ENCODE measurements at regions not wholly inside any gene's neighbourhood (a gene's known extent, or its start where the extent isn't known, plus 50 kb on each side); places are given as distances from the start of the nearest gene placed in this dataset.

GRCh38 chr5:68436686-68437520 lies 221.3 kb downstream of the PIK3R1 start:
- Histone ChIP-seq H3K23ac (ENCODE audit: low read length) (no peak overlapping the region), H4K5ac (ENCODE audit: low read length) (no peak overlapping the region), H3K79me1 (ENCODE audit: low read length) (no peaks in the 10 kb centered on the region), H4K8ac (ENCODE audit: low read depth, low read length) (no peak overlapping the region), H3K4me2 (ENCODE audit: low read length) (no peak overlapping the region), H3K27me3 (ENCODE audit: insufficient read depth, low read length, poor library complexity) (no peaks in the 10 kb centered on the region), H2BK120ac (ENCODE audit: low read depth, low read length) (no peak overlapping the region), H2AK5ac (ENCODE audit: low read length) (no peak overlapping the region), H3K27ac (ENCODE audit: low read depth, low read length) (no peak overlapping the region), H3K36me3 (ENCODE audit: control insufficient read depth, insufficient read depth, low read length) (no peaks in the 10 kb centered on the region), H3K4me1 (ENCODE audit: control insufficient read depth, low read depth, low read length) (no peaks in the 10 kb centered on the region), H3K4me3 (ENCODE audit: low read length) (no peak overlapping the region), H2BK5ac (ENCODE audit: low read length) (no peak overlapping the region), H2BK15ac (replicated peaks; ENCODE audit: low read depth) (no peak overlapping the region), H3K18ac (ENCODE audit: low read length) (no peak overlapping the region), H3K79me2 (ENCODE audit: control insufficient read depth, insufficient read depth, low read length) (no peaks in the 10 kb centered on the region), H3K9ac (ENCODE audit: low read length) (no peak overlapping the region), H3K56ac (ENCODE audit: low read length) (peak overlapping the region; percentile 9), H3K4ac (ENCODE audit: low read depth, low read length) (peak overlapping the region; percentile 60)
- no CpG with 5 or more reads among the region's 3 CpGs for WGBS (ENCODE audit: extremely low coverage, insufficient coverage, low lambda C conversion rate)
- peak; percentile 83 for DNase-seq

- Histone ChIP-seq H4K8ac (ENCODE audit: low read depth, low read length) (no peak overlapping the region), H3K18ac (ENCODE audit: low read length) (no peak overlapping the region), H3K27me3 (ENCODE audit: insufficient read depth, low read length, poor library complexity) (no peaks in the 10 kb centered on the region), H2AK5ac (ENCODE audit: low read length) (no peak overlapping the region), H3K36me3 (ENCODE audit: control insufficient read depth, insufficient read depth, low read length) (no peaks in the 10 kb centered on the region), H2BK5ac (ENCODE audit: low read length) (no peak overlapping the region), H3K27ac (ENCODE audit: low read depth, low read length) (no peak overlapping the region), H3K79me1 (ENCODE audit: low read length) (no peaks in the 10 kb centered on the region), H3K4me3 (ENCODE audit: low read length) (no peak overlapping the region), H3K56ac (ENCODE audit: low read length) (no peak overlapping the region), H4K5ac (ENCODE audit: low read length) (no peak overlapping the region), H2BK15ac (replicated peaks; ENCODE audit: low read depth) (no peak overlapping the region), H3K4ac (ENCODE audit: low read depth, low read length) (no peak overlapping the region), H3K23ac (ENCODE audit: low read length) (no peak overlapping the region), H3K9ac (ENCODE audit: low read length) (no peak overlapping the region), H3K4me2 (ENCODE audit: low read length) (no peak overlapping the region), H3K79me2 (ENCODE audit: control insufficient read depth, insufficient read depth, low read length) (no peaks in the 10 kb centered on the region), H2BK120ac (ENCODE audit: low read depth, low read length) (no peak overlapping the region), H3K4me1 (ENCODE audit: control insufficient read depth, low read depth, low read length) (no peaks in the 10 kb centered on the region)
- no peak for DNase-seq
- no CpG with 5 or more reads among the region's 1 CpG for WGBS (ENCODE audit: extremely low coverage, insufficient coverage, low lambda C conversion rate)
Observed at GRCh38 chr5:68438876-68439275, 223.3 kb downstream of the PIK3R1 start.

- Histone ChIP-seq H3K27me3 (ENCODE audit: insufficient read depth, low read length, poor library complexity) (no peaks in the 10 kb centered on the region), H2BK5ac (ENCODE audit: low read length) (no peak overlapping the region), H3K27ac (ENCODE audit: low read depth, low read length) (no peak overlapping the region), H3K4me2 (ENCODE audit: low read length) (no peak overlapping the region), H3K79me1 (ENCODE audit: low read length) (no peaks in the 10 kb centered on the region), H2BK120ac (ENCODE audit: low read depth, low read length) (no peak overlapping the region), H4K8ac (ENCODE audit: low read depth, low read length) (no peak overlapping the region), H3K23ac (ENCODE audit: low read length) (no peak overlapping the region), H3K9ac (ENCODE audit: low read length) (no peak overlapping the region), H3K18ac (ENCODE audit: low read length) (no peak overlapping the region), H3K79me2 (ENCODE audit: control insufficient read depth, insufficient read depth, low read length) (no peaks in the 10 kb centered on the region), H3K4me1 (ENCODE audit: control insufficient read depth, low read depth, low read length) (no peaks in the 10 kb centered on the region), H3K4ac (ENCODE audit: low read depth, low read length) (no peak overlapping the region), H3K4me3 (ENCODE audit: low read length) (no peak overlapping the region), H3K56ac (ENCODE audit: low read length) (no peak overlapping the region), H2BK15ac (replicated peaks; ENCODE audit: low read depth) (no peak overlapping the region), H2AK5ac (ENCODE audit: low read length) (no peak overlapping the region), H3K36me3 (ENCODE audit: control insufficient read depth, insufficient read depth, low read length) (no peaks in the 10 kb centered on the region), H4K5ac (ENCODE audit: low read length) (no peak overlapping the region)
- WGBS (ENCODE audit: extremely low coverage, insufficient coverage, low lambda C conversion rate), result no CpG with 5 or more reads among the region's 2 CpGs
- no peak for DNase-seq
Observed at GRCh38 chr5:68440245-68440644, 224.7 kb downstream of the PIK3R1 start.

- Histone ChIP-seq H2AK5ac (ENCODE audit: low read length) (no peak overlapping the region), H3K23ac (ENCODE audit: low read length) (no peak overlapping the region), H3K4me2 (ENCODE audit: low read length) (no peak overlapping the region), H3K18ac (ENCODE audit: low read length) (no peak overlapping the region), H3K4ac (ENCODE audit: low read depth, low read length) (no peak overlapping the region), H4K5ac (ENCODE audit: low read length) (no peak overlapping the region), H2BK120ac (ENCODE audit: low read depth, low read length) (no peak overlapping the region), H3K27me3 (ENCODE audit: insufficient read depth, low read length, poor library complexity) (no peaks in the 10 kb centered on the region), H2BK5ac (ENCODE audit: low read length) (no peak overlapping the region), H2BK15ac (replicated peaks; ENCODE audit: low read depth) (no peak overlapping the region), H4K8ac (ENCODE audit: low read depth, low read length) (no peak overlapping the region), H3K4me3 (ENCODE audit: low read length) (no peak overlapping the region), H3K9ac (ENCODE audit: low read length) (no peak overlapping the region), H3K36me3 (ENCODE audit: control insufficient read depth, insufficient read depth, low read length) (no peaks in the 10 kb centered on the region), H3K4me1 (ENCODE audit: control insufficient read depth, low read depth, low read length) (no peaks in the 10 kb centered on the region), H3K79me1 (ENCODE audit: low read length) (no peaks in the 10 kb centered on the region), H3K56ac (ENCODE audit: low read length) (no peak overlapping the region), H3K79me2 (ENCODE audit: control insufficient read depth, insufficient read depth, low read length) (no peaks in the 10 kb centered on the region), H3K27ac (ENCODE audit: low read depth, low read length) (no peak overlapping the region)
- DNase-seq, result no peak
Observed at GRCh38 chr5:68440651-68441050, 225.1 kb downstream of the PIK3R1 start.

- Histone ChIP-seq H3K4me1 (ENCODE audit: control insufficient read depth, low read depth, low read length) (no peaks in the 10 kb centered on the region), H3K79me2 (ENCODE audit: control insufficient read depth, insufficient read depth, low read length) (no peaks in the 10 kb centered on the region), H3K9ac (ENCODE audit: low read length) (no peak overlapping the region), H3K36me3 (ENCODE audit: control insufficient read depth, insufficient read depth, low read length) (no peaks in the 10 kb centered on the region), H3K23ac (ENCODE audit: low read length) (no peak overlapping the region), H3K56ac (ENCODE audit: low read length) (no peak overlapping the region), H3K27me3 (ENCODE audit: insufficient read depth, low read length, poor library complexity) (no peaks in the 10 kb centered on the region), H2BK120ac (ENCODE audit: low read depth, low read length) (no peak overlapping the region), H4K5ac (ENCODE audit: low read length) (no peak overlapping the region), H3K4ac (ENCODE audit: low read depth, low read length) (no peak overlapping the region), H3K27ac (ENCODE audit: low read depth, low read length) (no peak overlapping the region), H4K8ac (ENCODE audit: low read depth, low read length) (no peak overlapping the region), H2AK5ac (ENCODE audit: low read length) (no peak overlapping the region), H3K4me3 (ENCODE audit: low read length) (no peak overlapping the region), H3K18ac (ENCODE audit: low read length) (no peak overlapping the region), H2BK5ac (ENCODE audit: low read length) (no peak overlapping the region), H3K4me2 (ENCODE audit: low read length) (no peak overlapping the region), H3K79me1 (ENCODE audit: low read length) (no peaks in the 10 kb centered on the region), H2BK15ac (replicated peaks; ENCODE audit: low read depth) (no peak overlapping the region)
- WGBS (ENCODE audit: extremely low coverage, insufficient coverage, low lambda C conversion rate), result no CpG with 5 or more reads among the region's 5 CpGs
- DNase-seq, result no peak
Observed at GRCh38 chr5:68441309-68442073, 225.9 kb downstream of the PIK3R1 start.

All from mesendoderm (in vitro differentiated cells).